Spleen (tissue), 11 donors: ENCODE measurements at regions not wholly inside any gene's neighbourhood (a gene's known extent, or its start where the extent isn't known, plus 50 kb on each side); places are given as distances from the start of the nearest gene placed in this dataset.

Source experiments
- DNase-seq: peaks from one replicate; pipeline ENCODE4 v3.0.0-alpha.2; 2020
- H3K27ac ChIP-seq, 8 donors: fragments of 200-600 bp; sonication (generic) in 7 of 8; 1 replicate in 4 of 8; 2 replicates in 4 of 8; pipeline versions ENCODE4 v1.5.0 to v1.8.0; 2016 to 2021; ENCODE audit warnings: inconsistent platforms in 4 of 8, mild to moderate bottlenecking in 4 of 8, moderate library complexity in 1 of 8
- H3K27me3 ChIP-seq, 7 donors: fragments of 200-600 bp; sonication (generic) in 6 of 7; replicated peaks in 1 of 7; 1 replicate in 4 of 7; 2 replicates in 3 of 7; pipeline versions ENCODE4 v1.5.0 to v1.8.0; 2016 to 2021; ENCODE audit warnings: inconsistent platforms in 3 of 7, mild to moderate bottlenecking in 1 of 7
- H3K36me3 ChIP-seq, 6 donors: fragments of 200-600 bp; sonication (generic) in 5 of 6; 1 replicate in 4 of 6; 2 replicates in 2 of 6; pipeline versions ENCODE4 v1.5.0 to v1.8.0; 2016 to 2021; ENCODE audit warnings: inconsistent platforms in 2 of 6
- H3K4me1 ChIP-seq, 6 donors: fragments of 200-600 bp; sonication (generic) in 5 of 6; 1 replicate in 3 of 6; 2 replicates in 3 of 6; pipeline versions ENCODE4 v1.5.0 to v1.8.0; 2016 to 2021; ENCODE audit warnings: inconsistent platforms in 3 of 6
- H3K4me3 ChIP-seq, 8 donors: fragments of 200-600 bp; sonication (generic) in 7 of 8; 1 replicate in 4 of 8; 2 replicates in 4 of 8; pipeline versions ENCODE4 v1.5.0 to v1.8.0; 2016 to 2021; ENCODE audit warnings: inconsistent platforms in 4 of 8, mild to moderate bottlenecking in 4 of 8, moderate library complexity in 2 of 8
- H3K9me3 ChIP-seq, 8 donors: fragments of 200-600 bp; sonication (generic) in 7 of 8; 1 replicate in 4 of 8; 2 replicates in 4 of 8; pipeline versions ENCODE4 v1.5.0 to v1.8.0; 2016 to 2021; ENCODE audit warnings: inconsistent platforms in 4 of 8
- CTCF ChIP-seq, 11 experiments: fragments of 200-600 bp in 7 of 11; fragments of 450-650 bp in 4 of 11; sonication (generic) in 4 of 11; IDR thresholded peaks in 8 of 11; conservative IDR thresholded peaks in 3 of 11; 1 replicate in 7 of 11; 2 replicates in 4 of 11; pipeline versions ENCODE4 v1.4.0 to v1.8.0; 2016 to 2021; ENCODE audit warnings: antibody characterized with exemption in 11 of 11, inconsistent platforms in 4 of 11, mild to moderate bottlenecking in 1 of 11
- POLR2A ChIP-seq, 3 donors: fragments of 450-650 bp; IDR thresholded peaks; one replicate each; pipeline ENCODE4 v1.5.1; 2017; ENCODE audit warnings: antibody characterized with exemption in 3 of 3, mild to moderate bottlenecking in 1 of 3
- POLR2AphosphoS5 ChIP-seq, 3 donors: sonication (generic); formaldehyde crosslinking; IDR thresholded peaks; one replicate each; pipeline ENCODE4 v1.5.1; 2017; ENCODE audit warnings: antibody characterized with exemption in 3 of 3
- WGBS, 5 donors: extraction: QIAGEN DNeasy Blood & Tissue Kit in 3 of 5; methylation state at CpG; one replicate each; pipeline versions ENCODE4 v1.1.5 to v1.1.7; 2013 to 2018; 5-methylcytosine and 5-hydroxymethylcytosine counted together
- intact Hi-C: fragments of 100-400 bp; cut with DNase I; formaldehyde crosslinking; loops from one replicate; pipeline ENCODE4 v1.15.0; 2023; ENCODE audit warnings: low total_unique reads
- donor health status: healthy with polysubstance abuse.
- donor health status: DM: no; HTN: no; CAD: no; lungs with moderate emphysema.
- donor health status: DM: no; HTN: no; CAD: no.
- donor health status: Bipolar disorder and iron deficiency.
- donor health status: healthy.
- donor health status: DM: no; HTN: no; CAD: no.
- donor health status: DM: yes; HTN: yes; CAD: no.

- TF ChIP-seq CTCF (IDR thresholded peaks at IDR 0.05 in 8 of 11, conservative IDR thresholded peaks at IDR 0.05 in 3 of 11) (no peak), POLR2AphosphoS5 (IDR thresholded peaks at IDR 0.05) (no peak), POLR2A (IDR thresholded peaks at IDR 0.05) (no peak)
- peaks cover 0 to 36% (median 16%) of the 10 kb centered on the region in 6 donors for H3K4me1 ChIP-seq
- peaks cover 0 to 7% (median 0%) of the 10 kb centered on the region in 7 donors for H3K27me3 ChIP-seq
- H3K4me3 ChIP-seq: no peak overlapping the region
- WGBS, 5 donors: 90 to 96% (median 93%) methylated on average over 2 of the region's 2 CpGs
- no peak for DNase-seq
- H3K27ac ChIP-seq: no peak overlapping the region
- no peaks in the 10 kb centered on the region for H3K36me3 ChIP-seq
- intact Hi-C loops: loop anchor here (10.0 kb wide), 2 partner anchors 634 to 734 kb away; no protein-coding TSS in a partner anchor
- H3K9me3 ChIP-seq: no peaks in the 10 kb centered on the region
These were observed 278.4 kb downstream of the RPLP1 start for GRCh38 chr15:69731081-69731330.

- Histone ChIP-seq H3K4me1 (peaks cover 0 to 30% (median 12%) of the 10 kb centered on the region in 6 donors), H3K4me3 (no peak overlapping the region), H3K36me3 (no peaks in the 10 kb centered on the region), H3K27ac (no peak overlapping the region), H3K27me3 (peaks cover 0 to 7% (median 0%) of the 10 kb centered on the region in 7 donors), H3K9me3 (no peaks in the 10 kb centered on the region)
- no peak for DNase-seq
- intact Hi-C loops: loop anchor here (10.0 kb wide), 2 partner anchors 633 to 733 kb away; no protein-coding TSS in a partner anchor
- TF ChIP-seq CTCF (IDR thresholded peaks at IDR 0.05 in 8 of 11, conservative IDR thresholded peaks at IDR 0.05 in 3 of 11): no peak
- no peak for TF ChIP-seq POLR2AphosphoS5 (IDR thresholded peaks at IDR 0.05)
- TF ChIP-seq POLR2A (IDR thresholded peaks at IDR 0.05): no peak
- 83 to 94% (median 89%) methylated on average over 3 of the region's 3 CpGs for whole genome bisulfite sequencing, 5 donors
These were observed 279.0 kb downstream of the RPLP1 start for GRCh38 chr15:69731581-69731980.

DNA sequence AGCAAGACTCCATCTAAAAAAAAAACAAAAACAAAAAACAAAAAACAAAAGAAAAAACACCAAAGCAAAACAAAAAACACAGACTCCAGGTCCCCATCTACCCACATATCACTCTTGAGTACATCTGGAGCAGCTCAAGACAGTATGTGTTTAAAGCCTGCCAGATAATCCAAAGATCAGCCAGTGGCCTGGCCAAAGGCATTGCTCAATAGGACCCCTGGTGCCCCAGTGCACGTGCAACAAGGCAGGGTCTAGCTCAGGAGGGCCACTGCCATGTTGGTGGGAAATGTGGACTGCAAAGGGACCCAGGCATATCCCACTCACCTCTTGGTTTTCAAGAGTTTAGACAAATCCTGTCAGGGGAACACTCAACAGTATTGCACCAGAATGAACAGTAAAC, 279.5 kb downstream of the RPLP1 start:
- Histone ChIP-seq H3K27me3 (peaks cover 0 to 7% (median 0%) of the 10 kb centered on the region in 7 donors), H3K27ac (no peak overlapping the region), H3K9me3 (no peaks in the 10 kb centered on the region), H3K4me3 (no peak overlapping the region), H3K36me3 (no peaks in the 10 kb centered on the region), H3K4me1 (peaks cover 0 to 25% (median 9%) of the 10 kb centered on the region in 6 donors)
- intact Hi-C loops: loop anchor here (10.0 kb wide), 2 partner anchors 633 to 733 kb away; no protein-coding TSS in a partner anchor
- no peak for DNase-seq
- TF ChIP-seq POLR2A (IDR thresholded peaks at IDR 0.05) (no peak), POLR2AphosphoS5 (IDR thresholded peaks at IDR 0.05) (no peak), CTCF (IDR thresholded peaks at IDR 0.05 in 8 of 11, conservative IDR thresholded peaks at IDR 0.05 in 3 of 11) (no peak)
- 64 to 100% (median 85%) methylated on average over 1 of the region's 1 CpG for WGBS, 5 donors

GRCh38 chr15:69734699-69735098, 282.1 kb downstream of the RPLP1 start:
- Histone ChIP-seq H3K4me3 (no peak overlapping the region), H3K36me3 (no peaks in the 10 kb centered on the region), H3K4me1 (peaks cover 0 to 3% (median 0%) of the 10 kb centered on the region in 6 donors), H3K27me3 (peaks cover 0 to 4% (median 0%) of the 10 kb centered on the region in 7 donors), H3K9me3 (no peaks in the 10 kb centered on the region), H3K27ac (no peak overlapping the region)
- TF ChIP-seq CTCF (IDR thresholded peaks at IDR 0.05 in 8 of 11, conservative IDR thresholded peaks at IDR 0.05 in 3 of 11) (no peak), POLR2AphosphoS5 (IDR thresholded peaks at IDR 0.05) (no peak), POLR2A (IDR thresholded peaks at IDR 0.05) (no peak)
- 79 to 90% (median 86%) methylated on average over 5 of the region's 5 CpGs for WGBS, 5 donors
- DNase-seq: no peak
- intact Hi-C loops: loop anchor here (10.0 kb wide), 2 partner anchors 630 to 730 kb away; no protein-coding TSS in a partner anchor
